ENCODE measurements at regions not wholly inside any gene's neighbourhood (a gene's known extent, or its start where the extent isn't known, plus 50 kb on each side); places are given as distances from the start of the nearest gene placed in this dataset.
"Not testable (repeated sequence)": the region's sequence is repeated elsewhere in the genome, so short reads cannot be mapped to it uniquely, and the experiment has no call there.

DNA sequence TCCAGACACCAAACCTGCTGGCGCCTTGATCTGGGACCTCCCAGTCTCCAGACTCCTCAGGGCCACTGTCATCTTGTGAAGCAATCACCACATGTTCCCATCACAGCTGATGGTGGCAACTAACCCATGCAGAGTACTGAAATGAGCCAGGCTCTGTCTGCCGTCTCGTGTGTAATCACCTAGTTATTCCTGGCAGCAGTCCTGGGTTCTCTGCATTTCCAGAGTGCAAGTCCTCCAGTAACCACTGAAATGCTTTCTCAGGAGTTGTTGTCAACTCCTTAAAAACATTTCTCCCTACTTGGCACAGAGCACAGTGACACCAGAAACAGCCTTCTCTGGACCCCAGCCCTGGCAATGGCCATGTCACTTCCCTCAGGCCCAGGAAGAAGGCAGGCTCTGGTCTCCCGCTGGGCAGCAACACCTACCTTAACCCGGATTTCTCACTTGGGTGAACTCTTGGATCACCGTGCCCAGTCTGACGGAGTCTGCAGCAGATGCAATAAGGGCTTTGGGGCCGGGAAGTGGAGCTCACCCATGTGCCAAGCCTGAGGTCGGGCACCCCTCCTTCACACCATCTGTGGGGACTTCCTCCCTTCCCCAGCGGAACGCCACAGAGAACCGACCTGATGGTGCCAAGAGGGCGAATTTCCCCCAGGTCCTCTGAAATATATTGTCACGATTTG, 189.5 kb upstream of the NPAP1 start:
- TF ChIP-seq, protein P1, sequence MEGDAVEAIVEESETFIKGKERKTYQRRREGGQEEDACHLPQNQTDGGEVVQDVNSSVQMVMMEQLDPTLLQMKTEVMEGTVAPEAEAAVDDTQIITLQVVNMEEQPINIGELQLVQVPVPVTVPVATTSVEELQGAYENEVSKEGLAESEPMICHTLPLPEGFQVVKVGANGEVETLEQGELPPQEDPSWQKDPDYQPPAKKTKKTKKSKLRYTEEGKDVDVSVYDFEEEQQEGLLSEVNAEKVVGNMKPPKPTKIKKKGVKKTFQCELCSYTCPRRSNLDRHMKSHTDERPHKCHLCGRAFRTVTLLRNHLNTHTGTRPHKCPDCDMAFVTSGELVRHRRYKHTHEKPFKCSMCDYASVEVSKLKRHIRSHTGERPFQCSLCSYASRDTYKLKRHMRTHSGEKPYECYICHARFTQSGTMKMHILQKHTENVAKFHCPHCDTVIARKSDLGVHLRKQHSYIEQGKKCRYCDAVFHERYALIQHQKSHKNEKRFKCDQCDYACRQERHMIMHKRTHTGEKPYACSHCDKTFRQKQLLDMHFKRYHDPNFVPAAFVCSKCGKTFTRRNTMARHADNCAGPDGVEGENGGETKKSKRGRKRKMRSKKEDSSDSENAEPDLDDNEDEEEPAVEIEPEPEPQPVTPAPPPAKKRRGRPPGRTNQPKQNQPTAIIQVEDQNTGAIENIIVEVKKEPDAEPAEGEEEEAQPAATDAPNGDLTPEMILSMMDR (IDR thresholded peaks at IDR 0.05; ENCODE audit: low read depth, low read length): not testable (repeated sequence)
- TF ChIP-seq MYC (IDR thresholded peaks at IDR 0.05; ENCODE audit: low read depth, low read length); POLR2A (IDR thresholded peaks at IDR 0.05; ENCODE audit: extremely low read depth, insufficient read length): not testable (repeated sequence)
